AG04450 (cell line): ENCODE measurements at regions not wholly inside any gene's neighbourhood (a gene's known extent, or its start where the extent isn't known, plus 50 kb on each side); places are given as distances from the start of the nearest gene placed in this dataset.

Experiments
- CTCF ChIA-PET: fragments of 300-600, 350-600 bp; formaldehyde crosslinking; extraction: SDS; loops from one replicate; lab custom pipeline; 2022; ENCODE audit warnings: antibody characterized with exemption, inconsistent platforms; lab: Charles Lee
- POLR2A ChIA-PET: fragments of 350-600 bp; formaldehyde crosslinking; extraction: SDS; loops from one replicate; lab custom pipeline; 2021; ENCODE audit warnings: antibody characterized with exemption, inconsistent platforms; lab: Yijun Ruan, JAX
- DNase-seq: peaks from one replicate; pipeline ENCODE4 v3.0.0-alpha.2; 2011; ENCODE audit warnings: low read depth, low spot score
- H3K27ac ChIP-seq: one replicate; pipeline ENCODE4 v1.5.1; 2012; ENCODE audit warnings: low read depth, low read length, control low read depth
- H3K27me3 ChIP-seq: one replicate; pipeline ENCODE4 v1.6.0; 2012; ENCODE audit warnings: low read length; ENCODE audit not compliant: control insufficient read depth, insufficient read depth
- H3K4me3 ChIP-seq: 2 replicates; pipeline ENCODE4 v1.5.1; 2011; ENCODE audit warnings: mild to moderate bottlenecking, low read depth, low read length, control low read depth
- H3K9me3 ChIP-seq: 2 replicates; pipeline ENCODE4 v1.5.1; 2012; ENCODE audit warnings: low read length; ENCODE audit not compliant: control insufficient read depth, insufficient read depth
- TF ChIP-seq, protein P1 (sequence below): IDR thresholded peaks from 2 replicates; pipeline ENCODE4 v1.5.1; 2011; ENCODE audit warnings: low read depth, low read length, control low read depth, inconsistent platforms

DNA sequence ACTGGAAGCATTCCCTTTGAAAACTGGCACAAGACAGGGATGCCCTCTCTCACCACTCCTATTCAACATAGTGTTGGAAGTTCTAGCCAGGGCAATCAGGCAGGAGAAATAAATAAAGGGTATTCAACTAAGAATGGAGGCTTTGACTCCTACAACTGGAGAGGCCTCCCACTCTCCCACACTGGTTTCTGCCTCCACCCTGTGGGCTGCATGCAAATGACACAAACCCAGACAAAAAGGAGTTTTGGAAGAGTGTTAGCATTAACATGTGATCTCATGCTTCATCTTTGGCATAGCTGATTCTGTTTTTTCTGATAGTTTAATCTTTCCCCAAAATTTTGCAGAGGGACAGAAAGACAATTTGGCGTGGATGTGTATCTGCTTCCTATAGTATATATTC lies 80.8 kb upstream of the IQCM start:
- H3K4me3 ChIP-seq, result no peak overlapping the region
- H3K27ac ChIP-seq, result no peak overlapping the region
- no peaks in the 10 kb centered on the region for H3K27me3 ChIP-seq
- TF ChIP-seq, protein P1, sequence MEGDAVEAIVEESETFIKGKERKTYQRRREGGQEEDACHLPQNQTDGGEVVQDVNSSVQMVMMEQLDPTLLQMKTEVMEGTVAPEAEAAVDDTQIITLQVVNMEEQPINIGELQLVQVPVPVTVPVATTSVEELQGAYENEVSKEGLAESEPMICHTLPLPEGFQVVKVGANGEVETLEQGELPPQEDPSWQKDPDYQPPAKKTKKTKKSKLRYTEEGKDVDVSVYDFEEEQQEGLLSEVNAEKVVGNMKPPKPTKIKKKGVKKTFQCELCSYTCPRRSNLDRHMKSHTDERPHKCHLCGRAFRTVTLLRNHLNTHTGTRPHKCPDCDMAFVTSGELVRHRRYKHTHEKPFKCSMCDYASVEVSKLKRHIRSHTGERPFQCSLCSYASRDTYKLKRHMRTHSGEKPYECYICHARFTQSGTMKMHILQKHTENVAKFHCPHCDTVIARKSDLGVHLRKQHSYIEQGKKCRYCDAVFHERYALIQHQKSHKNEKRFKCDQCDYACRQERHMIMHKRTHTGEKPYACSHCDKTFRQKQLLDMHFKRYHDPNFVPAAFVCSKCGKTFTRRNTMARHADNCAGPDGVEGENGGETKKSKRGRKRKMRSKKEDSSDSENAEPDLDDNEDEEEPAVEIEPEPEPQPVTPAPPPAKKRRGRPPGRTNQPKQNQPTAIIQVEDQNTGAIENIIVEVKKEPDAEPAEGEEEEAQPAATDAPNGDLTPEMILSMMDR, result peak; percentile 79
- no peaks in the 10 kb centered on the region for H3K9me3 ChIP-seq
- DNase-seq, result no peak
- CTCF ChIA-PET, result interaction anchor here (0.9 to 3.4 kb wide), 14 partner anchors 10 to 730 kb away, joined by 3 to 69 read pairs (median 4); no protein-coding TSS in a partner anchor
- POLR2A ChIA-PET, result no interaction called here

DNA sequence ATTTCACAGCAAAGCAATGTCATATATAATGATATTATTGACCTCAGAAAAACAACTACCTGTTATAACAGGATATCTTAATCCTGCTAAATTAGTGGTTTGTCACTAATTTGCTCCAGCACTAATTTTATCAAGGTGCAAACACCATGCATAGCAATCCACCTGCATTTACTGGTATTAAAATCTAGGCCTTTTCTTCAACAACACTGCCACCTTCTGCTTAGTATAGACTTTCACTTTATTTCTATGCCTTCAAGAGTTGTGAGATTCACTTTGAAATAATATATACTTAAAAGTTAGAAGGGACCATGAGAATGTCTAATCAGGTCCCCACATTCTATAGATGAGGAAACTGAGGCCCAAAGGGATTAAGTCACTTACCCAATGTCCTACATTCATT lies 82.1 kb upstream of the IQCM start:
- CTCF ChIA-PET, result interaction anchor here (0.6 to 3.4 kb wide), 23 partner anchors 8 to 731 kb away, joined by 3 to 69 read pairs (median 4); no protein-coding TSS in a partner anchor

DNA sequence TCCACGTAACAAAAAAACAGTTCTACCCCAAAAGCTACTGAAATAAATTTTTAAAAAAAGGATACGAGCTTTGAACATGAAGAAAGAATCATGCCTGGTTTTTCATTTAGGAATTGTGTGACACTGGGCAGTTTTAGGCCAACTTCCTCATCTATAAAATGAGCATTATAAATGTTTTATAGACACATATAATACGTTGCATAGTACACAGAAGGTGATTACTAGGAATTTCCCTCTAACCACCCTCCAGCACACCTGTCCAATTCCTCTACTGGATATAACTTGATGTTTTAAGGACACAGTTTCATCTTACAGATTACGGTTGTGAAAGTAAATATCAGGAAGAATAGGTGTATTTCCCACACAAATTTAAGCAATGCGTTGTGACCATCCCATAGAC lies 85.5 kb upstream of the IQCM start:
- Histone ChIP-seq H3K27me3 (no peaks in the 10 kb centered on the region), H3K27ac (no peak overlapping the region), H3K4me3 (no peak overlapping the region), H3K9me3 (no peaks in the 10 kb centered on the region)
- POLR2A ChIA-PET, result no interaction called here
- CTCF ChIA-PET, result interaction anchor here (1.3 kb wide), 1 partner anchor 529 kb away, joined by 7 read pairs; no protein-coding TSS in a partner anchor
- DNase-seq, result no peak
- TF ChIP-seq, protein P1, result no peak

More for the DNA sequence above, 82.1 kb upstream of the IQCM start:
- Histone ChIP-seq H3K9me3 (no peaks in the 10 kb centered on the region), H3K4me3 (no peak overlapping the region), H3K27ac (no peak overlapping the region), H3K27me3 (no peaks in the 10 kb centered on the region)
- no peak for DNase-seq
- TF ChIP-seq, protein P1, result peak; percentile 55
- POLR2A ChIA-PET, result no interaction called here

DNA sequence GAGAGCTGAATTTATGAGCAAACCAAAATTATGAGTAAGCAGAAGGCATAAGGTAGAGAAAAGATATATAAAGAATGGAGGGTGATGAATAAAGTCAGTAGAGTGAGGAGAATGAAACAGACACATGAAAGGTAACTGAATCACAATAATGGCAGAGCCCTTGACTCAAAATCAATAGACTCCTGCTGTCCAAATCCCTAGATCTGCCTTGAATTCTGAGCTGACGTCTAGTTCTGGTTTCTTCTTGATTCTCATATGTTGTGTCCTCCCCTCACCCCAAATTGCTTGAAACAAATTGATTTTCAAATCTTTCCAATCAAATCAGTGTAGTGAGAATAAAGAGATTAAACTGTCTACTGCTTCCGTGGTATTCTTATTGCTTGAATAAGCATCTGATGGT lies 86.6 kb upstream of the IQCM start:
- TF ChIP-seq, protein P1, result no peak
- Histone ChIP-seq H3K27ac (no peak overlapping the region), H3K4me3 (no peak overlapping the region), H3K27me3 (no peaks in the 10 kb centered on the region), H3K9me3 (no peaks in the 10 kb centered on the region)
- DNase-seq, result no peak
- ChIA-PET CTCF (interaction anchor here (0.7 kb wide), 1 partner anchor 531 kb away, joined by 3 read pairs; no protein-coding TSS in a partner anchor), POLR2A (no interaction called here)

DNA sequence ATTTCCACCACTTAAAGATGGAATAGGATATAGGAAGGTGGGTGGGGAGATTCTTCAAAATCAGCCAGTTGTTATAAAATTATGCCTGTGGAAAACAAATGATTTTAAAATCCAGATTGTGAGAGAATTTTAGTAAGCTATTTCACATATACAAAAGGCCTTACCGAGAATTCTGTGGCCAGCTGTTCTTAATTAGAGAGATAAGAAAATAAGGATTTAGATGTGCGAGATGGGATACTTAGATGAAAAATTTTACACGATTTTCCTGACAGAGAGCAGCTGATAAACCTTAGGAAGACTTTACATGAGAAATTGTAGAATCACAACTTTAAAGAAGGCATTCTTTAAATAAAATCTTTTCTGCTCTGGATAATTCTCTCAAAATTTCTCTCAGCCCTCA lies 94.5 kb upstream of the IQCM start:
- ChIA-PET POLR2A (no interaction called here), CTCF (no interaction called here)
- TF ChIP-seq, protein P1, result no peak
- Histone ChIP-seq H3K9me3 (no peaks in the 10 kb centered on the region), H3K27me3 (no peaks in the 10 kb centered on the region), H3K4me3 (no peak overlapping the region), H3K27ac (no peak overlapping the region)
- DNase-seq, result no peak
